Mesenchymal stem cell (in vitro differentiated cells and primary cell): ENCODE measurements at regions not wholly inside any gene's neighbourhood (a gene's known extent, or its start where the extent isn't known, plus 50 kb on each side); places are given as distances from the start of the nearest gene placed in this dataset.

Source experiments
- DNase-seq: peaks from one replicate; pipeline ENCODE4 v3.0.0-alpha.2; 2013
- H2AFZ ChIP-seq: one replicate; pipeline ENCODE4 v1.6.1; 2013; ENCODE audit warnings: low read depth, mild to moderate bottlenecking, control low read depth, inconsistent platforms, low read length, moderate library complexity
- H2AK5ac ChIP-seq: 2 replicates; pipeline ENCODE4 v1.6.1; 2013; ENCODE audit warnings: low read length, moderate library complexity, mild to moderate bottlenecking, inconsistent platforms; ENCODE audit not compliant: severe bottlenecking
- H2BK120ac ChIP-seq: one replicate; pipeline ENCODE4 v1.6.1; 2013; ENCODE audit warnings: low read depth, mild to moderate bottlenecking, inconsistent platforms, low read length, moderate library complexity
- H2BK12ac ChIP-seq, 2 experiments: one replicate each; pipeline ENCODE4 v1.6.1; 2013; ENCODE audit warnings: inconsistent platforms in 2 of 2, low read length in 2 of 2, mild to moderate bottlenecking in 2 of 2, moderate library complexity in 2 of 2, control low read depth in 1 of 2
- H2BK15ac ChIP-seq: one replicate; pipeline ENCODE4 v1.6.1; 2013; ENCODE audit warnings: mild to moderate bottlenecking, low read depth, inconsistent platforms; ENCODE audit not compliant: poor library complexity, severe bottlenecking
- H2BK5ac ChIP-seq: 2 replicates; pipeline ENCODE4 v1.6.1; 2013; ENCODE audit warnings: low read depth, mild to moderate bottlenecking, low read length, control low read depth, inconsistent platforms; ENCODE audit not compliant: poor library complexity, severe bottlenecking
- H3K14ac ChIP-seq, 2 experiments: one replicate each; pipeline ENCODE4 v1.6.1; 2013; ENCODE audit warnings: inconsistent platforms in 2 of 2, low read length in 2 of 2, control low read depth in 1 of 2, mild to moderate bottlenecking in 1 of 2, moderate library complexity in 1 of 2
- H3K18ac ChIP-seq, 2 experiments: one replicate each; pipeline ENCODE4 v1.6.1; 2013; ENCODE audit warnings: inconsistent platforms in 2 of 2, low read length in 2 of 2, control low read depth in 1 of 2, low read depth in 1 of 2, mild to moderate bottlenecking in 1 of 2
- H3K23ac ChIP-seq, 2 experiments: one replicate each; pipeline ENCODE4 v1.6.1; 2013; ENCODE audit warnings: inconsistent platforms in 2 of 2, low read length in 2 of 2, mild to moderate bottlenecking in 2 of 2, moderate library complexity in 2 of 2, control low read depth in 1 of 2
- H3K27ac ChIP-seq: 2 replicates; pipeline ENCODE4 v1.5.1; 2013; ENCODE audit warnings: mild to moderate bottlenecking, moderate library complexity, low read length, control low read depth, inconsistent platforms; ENCODE audit not compliant: poor library complexity, severe bottlenecking
- H3K27me3 ChIP-seq, 2 experiments: 2 replicates each; pipeline versions ENCODE4 v1.6.1 to v1.7.0; 2013; ENCODE audit warnings: low read length in 2 of 2, mild to moderate bottlenecking in 2 of 2, moderate library complexity in 2 of 2, control low read depth in 1 of 2, inconsistent platforms in 1 of 2; ENCODE audit not compliant: control insufficient read depth in 1 of 2, insufficient read depth in 1 of 2
- H3K36me3 ChIP-seq, 2 experiments: 2 replicates each; pipeline versions ENCODE4 v1.6.1 to v1.7.0; 2013; ENCODE audit warnings: low read length in 2 of 2, control low read depth in 1 of 2, inconsistent platforms in 1 of 2, low read depth in 1 of 2, mild to moderate bottlenecking in 1 of 2; ENCODE audit not compliant: insufficient read depth in 2 of 2, control insufficient read depth in 1 of 2
- H3K4ac ChIP-seq, 2 experiments: one replicate each; pipeline ENCODE4 v1.6.1; 2013; ENCODE audit warnings: inconsistent platforms in 2 of 2, low read length in 2 of 2, mild to moderate bottlenecking in 2 of 2, moderate library complexity in 2 of 2, control low read depth in 1 of 2, low read depth in 1 of 2
- H3K4me1 ChIP-seq: 2 replicates; pipeline ENCODE4 v1.6.1; 2013; ENCODE audit warnings: low read depth, low read length, control low read depth; ENCODE audit not compliant: control insufficient read depth, insufficient read depth
- H3K4me2 ChIP-seq: 2 replicates; pipeline ENCODE4 v1.6.1; 2013; ENCODE audit warnings: low read length, mild to moderate bottlenecking, inconsistent platforms; ENCODE audit not compliant: poor library complexity, severe bottlenecking
- H3K4me3 ChIP-seq, 2 experiments: 2 replicates each; pipeline versions ENCODE4 v1.5.1 to v1.7.0; 2013; ENCODE audit warnings: low read length in 2 of 2, mild to moderate bottlenecking in 2 of 2, control low read depth in 1 of 2, low read depth in 1 of 2; ENCODE audit not compliant: insufficient read depth in 1 of 2
- H3K79me1 ChIP-seq: replicated peaks from 2 replicates; pipeline ENCODE4 v1.6.1; 2013; ENCODE audit warnings: mild to moderate bottlenecking, control low read depth, low read length, inconsistent platforms; ENCODE audit not compliant: poor library complexity, severe bottlenecking
- H3K9ac ChIP-seq: 2 replicates; pipeline ENCODE4 v1.7.0; 2013; ENCODE audit warnings: mild to moderate bottlenecking, low read length, moderate library complexity
- H3K9me3 ChIP-seq: 2 replicates; pipeline ENCODE4 v1.7.0; 2013; ENCODE audit warnings: mild to moderate bottlenecking, low read length; ENCODE audit not compliant: control insufficient read depth
- H4K8ac ChIP-seq: one replicate; pipeline ENCODE4 v1.6.1; 2013; ENCODE audit warnings: inconsistent platforms, mild to moderate bottlenecking, low read length, moderate library complexity
- H4K91ac ChIP-seq: one replicate; pipeline ENCODE4 v1.6.1; 2013; ENCODE audit warnings: mild to moderate bottlenecking, low read length, inconsistent platforms
- WGBS: methylation state at CpG from one replicate; pipeline ENCODE4 v1.1.7; 2013; ENCODE audit warnings: mixed read lengths; 5-methylcytosine and 5-hydroxymethylcytosine counted together

DNA sequence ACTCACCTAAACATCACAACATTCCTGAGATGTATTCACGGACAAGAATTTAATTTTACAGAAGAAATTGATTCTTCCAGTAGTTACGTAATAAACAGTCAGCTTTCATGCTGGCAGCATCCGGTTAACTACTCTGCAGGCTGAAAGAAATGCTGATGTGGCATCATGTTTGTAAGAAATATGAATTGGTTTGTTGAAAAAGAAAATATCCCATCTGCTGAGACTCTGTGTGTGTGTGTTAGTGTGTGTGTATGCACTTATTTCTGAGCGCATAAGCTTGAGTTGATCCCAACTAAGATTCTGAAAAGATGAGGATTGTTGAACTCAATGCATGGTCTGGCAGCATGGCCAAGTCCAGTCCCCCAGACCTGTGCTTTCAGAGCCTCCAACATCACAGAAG is 74.3 kb upstream of the FAM216B start:
- 96% methylated on average over 4 of the region's 4 CpGs for WGBS
- Histone ChIP-seq H3K4ac (peak overlapping the region in 1 of 2 experiments; percentile 80), H3K23ac (no peak overlapping the region), H3K27me3 (no peaks in the 10 kb centered on the region), H2AFZ (no peak overlapping the region), H2BK12ac (no peak overlapping the region), H2AK5ac (no peak overlapping the region), H3K4me2 (no peak overlapping the region), H3K27ac (no peak overlapping the region), H3K18ac (peak overlapping the region in 1 of 2 experiments; percentile 62), H4K8ac (no peak overlapping the region), H3K79me1 (no peaks in the 10 kb centered on the region), H3K36me3 (no peaks in the 10 kb centered on the region), H2BK120ac (no peak overlapping the region), H3K9ac (peak overlapping the region; percentile 6), H3K14ac (no peak overlapping the region), H4K91ac (no peak overlapping the region), H2BK5ac (no peak overlapping the region), H3K9me3 (no peaks in the 10 kb centered on the region), H3K4me1 (no peaks in the 10 kb centered on the region), H3K4me3 (no peak overlapping the region), H2BK15ac (no peak overlapping the region)
- no peak for DNase-seq

DNA sequence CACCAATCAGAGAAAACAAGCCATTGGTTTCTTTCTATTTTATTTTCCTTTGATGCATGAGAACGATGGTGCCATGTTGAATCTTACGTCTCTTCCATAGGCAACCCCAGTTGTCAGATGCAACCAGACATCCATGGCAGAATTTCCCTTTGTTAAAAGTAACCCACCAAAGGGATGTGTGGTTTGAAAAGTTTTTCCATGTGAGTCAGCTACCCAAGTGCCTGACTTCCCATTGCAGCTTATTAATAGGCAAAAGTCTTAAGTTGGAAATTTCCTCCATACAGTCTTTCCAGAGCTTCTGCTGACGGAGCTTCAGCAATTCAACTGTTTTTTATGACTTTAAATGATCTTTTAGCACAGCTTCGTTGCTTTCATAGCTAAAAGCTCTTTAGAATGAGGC is 73.8 kb upstream of the FAM216B start:
- Histone ChIP-seq H2BK12ac (no peak overlapping the region), H2BK5ac (no peak overlapping the region), H4K8ac (no peak overlapping the region), H3K36me3 (no peaks in the 10 kb centered on the region), H2AK5ac (no peak overlapping the region), H3K9ac (peak overlapping the region; percentile 54), H3K27me3 (no peaks in the 10 kb centered on the region), H3K18ac (no peak overlapping the region), H3K4me2 (no peak overlapping the region), H3K4me1 (no peaks in the 10 kb centered on the region), H3K4ac (no peak overlapping the region), H2AFZ (no peak overlapping the region), H4K91ac (no peak overlapping the region), H3K4me3 (no peak overlapping the region), H2BK15ac (no peak overlapping the region), H3K9me3 (no peaks in the 10 kb centered on the region), H3K14ac (no peak overlapping the region), H3K23ac (no peak overlapping the region), H3K79me1 (no peaks in the 10 kb centered on the region), H3K27ac (no peak overlapping the region), H2BK120ac (no peak overlapping the region)
- 67% methylated on average over 3 of the region's 4 CpGs for WGBS
- peak; percentile 81 for DNase-seq

DNA sequence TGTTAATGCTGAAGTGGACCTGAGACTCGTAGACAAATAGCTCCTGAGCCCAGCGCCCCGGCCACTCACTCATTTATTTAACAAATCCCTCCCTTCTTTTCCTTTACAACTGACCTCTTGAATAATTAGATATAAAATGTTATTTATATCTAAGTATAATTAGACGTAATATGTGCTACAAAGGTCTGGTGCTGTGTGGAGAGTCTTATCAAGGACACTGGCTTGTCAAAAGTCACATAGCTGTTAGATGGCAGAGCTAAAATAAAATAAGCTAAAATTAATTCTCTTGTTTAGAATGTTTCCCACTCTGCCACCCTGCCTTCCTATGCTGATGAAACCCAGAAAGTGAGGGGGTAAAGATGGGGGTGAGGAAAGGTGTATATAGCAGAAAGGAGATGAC is 73.0 kb upstream of the FAM216B start:
- H2AFZ ChIP-seq = no peak overlapping the region
- no peak for DNase-seq

GRCh38 chr13:42709276-42709675 is 72.1 kb upstream of the FAM216B start:
- Histone ChIP-seq H2BK5ac (no peak overlapping the region), H3K9ac (no peak overlapping the region), H2BK12ac (no peak overlapping the region), H3K27ac (no peak overlapping the region), H4K8ac (no peak overlapping the region), H3K4me3 (no peak overlapping the region), H2BK15ac (no peak overlapping the region), H3K9me3 (no peaks in the 10 kb centered on the region), H3K4me2 (no peak overlapping the region), H4K91ac (no peak overlapping the region), H3K14ac (no peak overlapping the region), H3K27me3 (no peaks in the 10 kb centered on the region), H3K4ac (no peak overlapping the region), H3K79me1 (no peaks in the 10 kb centered on the region), H2BK120ac (no peak overlapping the region), H3K18ac (no peak overlapping the region), H2AK5ac (no peak overlapping the region), H2AFZ (no peak overlapping the region), H3K23ac (no peak overlapping the region), H3K4me1 (no peaks in the 10 kb centered on the region), H3K36me3 (no peaks in the 10 kb centered on the region)
- DNase-seq = no peak
- WGBS = 96% methylated on average over 2 of the region's 2 CpGs

More for the DNA sequence above, 73.0 kb upstream of the FAM216B start:
- H3K9me3 ChIP-seq = no peaks in the 10 kb centered on the region
- no peak overlapping the region for H2BK120ac ChIP-seq
- no peak overlapping the region for H2AK5ac ChIP-seq
- H3K9ac ChIP-seq = no peak overlapping the region
- H4K91ac ChIP-seq = no peak overlapping the region
- H3K4me3 ChIP-seq = no peak overlapping the region
- no peak overlapping the region for H3K4ac ChIP-seq
- H3K4me1 ChIP-seq = no peaks in the 10 kb centered on the region
- WGBS = 100% methylated on average over 1 of the region's 4 CpGs
- no peak overlapping the region for H2BK5ac ChIP-seq
- no peak overlapping the region for H3K27ac ChIP-seq
- H3K36me3 ChIP-seq = no peaks in the 10 kb centered on the region
- H3K79me1 ChIP-seq = no peaks in the 10 kb centered on the region
- H3K4me2 ChIP-seq = no peak overlapping the region
- no peak overlapping the region for H4K8ac ChIP-seq
- no peak overlapping the region for H3K18ac ChIP-seq
- no peak overlapping the region for H3K23ac ChIP-seq
- H3K14ac ChIP-seq = no peak overlapping the region
- no peaks in the 10 kb centered on the region for H3K27me3 ChIP-seq
- no peak overlapping the region for H2BK15ac ChIP-seq
- H2BK12ac ChIP-seq = no peak overlapping the region
